ENCODE measurements at regions not wholly inside any gene's neighbourhood (a gene's known extent, or its start where the extent isn't known, plus 50 kb on each side); places are given as distances from the start of the nearest gene placed in this dataset.
"Not testable (repeated sequence)": the region's sequence is repeated elsewhere in the genome, so short reads cannot be mapped to it uniquely, and the experiment has no call there.

GRCh38 chr10:29880856-29881255 lies 178.5 kb downstream of the JCAD start:
- DNase-seq, result no peak

- DNase-seq, result no peak
Observed at GRCh38 chr10:29879862-29880261, 179.5 kb downstream of the JCAD start.

- DNase-seq, result no peak
Observed at GRCh38 chr10:29878492-29878891, 180.9 kb downstream of the JCAD start.

- DNase-seq, result peak in 5 of 14 donors; percentile 8 to 33 (median 16)
Observed at GRCh38 chr10:29877793-29878491, 181.4 kb downstream of the JCAD start.

- DNase-seq, result no peak
Observed at GRCh38 chr10:29876008-29876555, 183.3 kb downstream of the JCAD start.

GRCh38 chr10:29874606-29875269 lies 184.6 kb downstream of the JCAD start:
- DNase-seq, result no peak

- no peak for DNase-seq
Observed at GRCh38 chr10:29873941-29874484, 185.4 kb downstream of the JCAD start.

GRCh38 chr10:29870522-29871044 lies 188.8 kb downstream of the JCAD start:
- no peak for DNase-seq

GRCh38 chr10:29869593-29869992 lies 189.8 kb downstream of the JCAD start:
- DNase-seq, result no peak

- DNase-seq, result no peak
Observed at GRCh38 chr10:29866356-29866755, 193.0 kb downstream of the JCAD start.

GRCh38 chr10:29865700-29866355 lies 193.6 kb downstream of the JCAD start:
- DNase-seq, result no peak

- DNase-seq, result no peak
Observed at GRCh38 chr10:29862923-29863614, 196.3 kb downstream of the JCAD start.

- DNase-seq, result no peak
Observed at GRCh38 chr10:29861811-29862505, 197.4 kb downstream of the JCAD start.

GRCh38 chr10:29861231-29861630 lies 198.2 kb downstream of the JCAD start:
- not testable (repeated sequence) for DNase-seq

- DNase-seq, result no peak
Observed at GRCh38 chr10:29860166-29860565, 199.2 kb downstream of the JCAD start.

GRCh38 chr10:29859521-29860130 lies 199.8 kb downstream of the JCAD start:
- DNase-seq, result no peak

- DNase-seq, result no peak
Observed at GRCh38 chr10:29858702-29859267, 200.6 kb downstream of the JCAD start.

GRCh38 chr10:29857843-29858701 lies 201.3 kb downstream of the JCAD start:
- peak in 2 of 14 donors; percentile 6 to 9 for DNase-seq

GRCh38 chr10:29856295-29856694 lies 203.1 kb downstream of the JCAD start:
- DNase-seq, result no peak

- DNase-seq, result no peak
Observed at GRCh38 chr10:29853913-29854312, 205.5 kb downstream of the JCAD start.

All from C1 segment of cervical spinal cord (tissue), 14 donors.